22Rv1 (cell line): ENCODE measurements at regions not wholly inside any gene's neighbourhood (a gene's known extent, or its start where the extent isn't known, plus 50 kb on each side); places are given as distances from the start of the nearest gene placed in this dataset.

ENCODE experiments used
- H3K27ac ChIP-seq: fragments of 450-650 bp; 2 replicates; pipeline ENCODE4 v1.5.1; 2017
- ZFX ChIP-seq: fragments of 450-650 bp; IDR thresholded peaks from 2 replicates; pipeline ENCODE4 v1.6.1; 2017; ENCODE audit warnings: antibody characterized with exemption, borderline replicate concordance
- TF ChIP-seq, protein P1 (sequence below): fragments of 450-650 bp; IDR thresholded peaks from 2 replicates; pipeline ENCODE4 v1.5.1; 2017; ENCODE audit warnings: mild to moderate bottlenecking

DNA sequence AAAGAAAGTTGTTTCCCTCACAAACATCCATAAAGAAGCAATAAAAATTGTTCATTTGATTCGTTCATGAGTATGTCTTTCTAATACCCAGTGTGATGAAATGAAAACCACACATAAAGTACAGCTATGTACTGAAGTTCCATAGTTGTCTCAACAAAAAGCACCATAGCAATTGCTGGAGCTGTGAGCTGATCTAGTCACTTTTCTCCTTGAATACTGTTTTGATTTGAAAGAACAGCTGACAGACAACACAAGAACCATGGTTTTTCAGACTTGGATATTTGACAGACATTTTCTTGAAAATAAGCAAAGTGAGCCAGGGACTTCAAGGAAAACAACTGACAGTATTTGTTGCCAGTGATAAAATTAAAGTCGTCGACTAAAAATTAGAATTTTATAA lies 237.1 kb upstream of the PLD5 start:
- no peak for TF ChIP-seq ZFX
- no peak overlapping the region for H3K27ac ChIP-seq

DNA sequence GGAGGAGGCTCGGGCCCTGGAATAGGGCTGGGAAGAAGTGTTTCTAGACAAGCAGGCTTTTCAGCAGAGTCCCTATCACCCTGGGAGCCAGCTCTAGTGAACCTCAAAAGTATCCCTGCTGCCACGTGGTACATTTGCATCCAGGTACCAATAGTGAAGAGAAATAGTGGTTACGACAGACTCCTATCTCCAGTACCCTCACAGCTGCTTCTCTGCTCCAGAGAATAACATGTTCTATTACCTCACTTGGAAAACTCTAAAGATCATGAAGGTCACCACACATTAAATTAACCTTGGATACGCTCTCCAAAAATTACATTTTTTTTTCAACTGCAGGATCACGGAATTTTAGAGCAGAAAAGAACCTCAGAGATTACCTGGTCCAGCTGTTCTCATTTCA lies 230.4 kb upstream of the PLD5 start:
- H3K27ac ChIP-seq = no peak overlapping the region
- TF ChIP-seq, protein P1, sequence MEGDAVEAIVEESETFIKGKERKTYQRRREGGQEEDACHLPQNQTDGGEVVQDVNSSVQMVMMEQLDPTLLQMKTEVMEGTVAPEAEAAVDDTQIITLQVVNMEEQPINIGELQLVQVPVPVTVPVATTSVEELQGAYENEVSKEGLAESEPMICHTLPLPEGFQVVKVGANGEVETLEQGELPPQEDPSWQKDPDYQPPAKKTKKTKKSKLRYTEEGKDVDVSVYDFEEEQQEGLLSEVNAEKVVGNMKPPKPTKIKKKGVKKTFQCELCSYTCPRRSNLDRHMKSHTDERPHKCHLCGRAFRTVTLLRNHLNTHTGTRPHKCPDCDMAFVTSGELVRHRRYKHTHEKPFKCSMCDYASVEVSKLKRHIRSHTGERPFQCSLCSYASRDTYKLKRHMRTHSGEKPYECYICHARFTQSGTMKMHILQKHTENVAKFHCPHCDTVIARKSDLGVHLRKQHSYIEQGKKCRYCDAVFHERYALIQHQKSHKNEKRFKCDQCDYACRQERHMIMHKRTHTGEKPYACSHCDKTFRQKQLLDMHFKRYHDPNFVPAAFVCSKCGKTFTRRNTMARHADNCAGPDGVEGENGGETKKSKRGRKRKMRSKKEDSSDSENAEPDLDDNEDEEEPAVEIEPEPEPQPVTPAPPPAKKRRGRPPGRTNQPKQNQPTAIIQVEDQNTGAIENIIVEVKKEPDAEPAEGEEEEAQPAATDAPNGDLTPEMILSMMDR = no peak
- TF ChIP-seq ZFX = no peak

DNA sequence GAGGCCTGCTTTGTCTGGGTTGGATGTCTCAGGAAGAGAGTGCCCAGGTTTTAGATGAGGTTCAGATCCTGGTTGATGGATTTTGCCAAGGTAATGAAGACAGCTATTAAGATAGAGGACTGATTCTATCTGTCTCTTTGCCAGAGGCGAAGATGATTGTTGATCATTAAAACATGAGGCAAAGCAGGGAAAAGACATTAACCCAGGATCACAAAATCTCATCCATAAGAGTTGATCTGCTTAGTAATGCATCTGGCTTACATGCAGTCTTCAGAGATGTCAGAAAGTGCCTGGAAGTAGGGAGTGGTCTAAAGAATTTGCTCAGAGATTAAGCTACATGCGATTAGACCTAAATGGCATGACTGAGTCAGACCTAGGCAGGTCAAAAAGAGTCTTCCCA lies 229.6 kb upstream of the PLD5 start:
- no peak for TF ChIP-seq ZFX
- TF ChIP-seq, protein P1 = no peak
- H3K27ac ChIP-seq = no peak overlapping the region

DNA sequence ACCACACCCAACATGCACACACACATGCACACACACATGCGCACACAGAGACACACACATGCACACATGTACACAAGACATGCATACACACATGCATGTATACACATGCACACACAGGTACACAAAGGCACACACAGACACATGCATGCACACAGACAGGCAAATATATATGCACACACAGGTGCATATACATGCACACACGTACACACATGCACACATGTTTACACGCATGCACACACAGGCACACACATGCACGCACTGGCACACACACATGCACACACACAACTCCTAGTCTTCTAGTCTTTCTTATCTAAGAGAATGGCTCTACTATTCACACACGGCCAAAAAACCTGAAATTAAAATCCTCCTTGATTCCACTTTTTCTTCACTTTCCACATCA lies 222.7 kb upstream of the PLD5 start:
- TF ChIP-seq, protein P1 = no peak
- TF ChIP-seq ZFX = no peak
- no peak overlapping the region for H3K27ac ChIP-seq

DNA sequence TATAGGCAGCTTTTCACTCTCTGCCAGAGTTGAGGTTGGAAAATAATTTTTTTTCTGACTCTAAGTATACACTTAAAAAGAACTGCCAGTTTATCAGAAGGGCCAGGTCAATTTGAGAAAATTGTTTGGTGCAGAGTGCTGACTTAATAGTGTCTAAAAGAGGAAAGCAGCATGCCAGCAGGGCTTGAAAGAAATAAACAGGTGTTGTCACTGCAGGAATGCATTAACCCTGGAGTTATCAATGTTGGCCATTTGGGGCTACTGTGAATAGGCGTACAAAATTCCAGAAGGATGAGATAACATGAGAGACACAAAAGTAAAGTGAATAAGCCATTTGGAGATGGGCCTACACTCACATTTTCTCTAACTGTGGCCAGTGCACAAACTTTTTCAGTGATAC lies 220.6 kb upstream of the PLD5 start:
- no peak overlapping the region for H3K27ac ChIP-seq
- TF ChIP-seq, protein P1 = no peak
- no peak for TF ChIP-seq ZFX

DNA sequence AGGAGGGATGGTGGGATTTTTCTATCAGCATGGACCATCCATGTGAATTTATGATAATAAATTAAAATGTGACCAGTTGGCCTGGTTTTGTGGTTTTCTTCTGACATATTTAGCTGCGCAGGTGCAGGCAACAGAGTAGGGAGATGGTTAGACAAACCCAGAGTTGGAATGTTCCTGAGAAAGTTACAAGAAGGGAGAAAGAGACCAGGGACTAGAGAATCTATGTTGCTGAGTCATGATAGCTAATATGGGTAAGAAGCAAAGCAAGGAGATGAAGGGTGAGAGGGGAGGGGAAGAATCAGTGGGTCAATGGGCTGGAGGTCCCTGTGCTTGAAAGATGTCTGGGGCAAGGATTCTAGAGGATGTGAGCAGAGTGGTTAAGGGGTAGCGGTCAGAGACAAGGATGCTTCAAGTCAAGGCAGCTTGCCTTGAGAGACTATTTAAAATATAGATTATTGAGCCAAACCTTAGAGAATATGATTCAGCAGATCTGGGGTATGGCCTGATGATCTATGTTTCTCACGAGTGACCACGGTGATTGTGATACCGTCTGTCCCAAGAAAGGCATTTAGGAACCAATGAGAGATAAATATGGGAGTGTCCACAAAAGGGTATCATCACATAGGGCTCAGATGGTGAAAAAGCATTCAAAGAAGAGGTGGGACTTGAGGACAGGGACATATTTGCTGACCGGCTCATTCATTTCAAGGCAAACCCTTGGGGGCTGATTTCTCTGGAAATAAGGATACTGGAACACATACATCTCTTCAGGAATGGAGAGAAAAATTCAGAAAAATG lies 219.7 kb upstream of the PLD5 start:
- no peak for TF ChIP-seq ZFX
- TF ChIP-seq, protein P1 = no peak
- no peak overlapping the region for H3K27ac ChIP-seq

DNA sequence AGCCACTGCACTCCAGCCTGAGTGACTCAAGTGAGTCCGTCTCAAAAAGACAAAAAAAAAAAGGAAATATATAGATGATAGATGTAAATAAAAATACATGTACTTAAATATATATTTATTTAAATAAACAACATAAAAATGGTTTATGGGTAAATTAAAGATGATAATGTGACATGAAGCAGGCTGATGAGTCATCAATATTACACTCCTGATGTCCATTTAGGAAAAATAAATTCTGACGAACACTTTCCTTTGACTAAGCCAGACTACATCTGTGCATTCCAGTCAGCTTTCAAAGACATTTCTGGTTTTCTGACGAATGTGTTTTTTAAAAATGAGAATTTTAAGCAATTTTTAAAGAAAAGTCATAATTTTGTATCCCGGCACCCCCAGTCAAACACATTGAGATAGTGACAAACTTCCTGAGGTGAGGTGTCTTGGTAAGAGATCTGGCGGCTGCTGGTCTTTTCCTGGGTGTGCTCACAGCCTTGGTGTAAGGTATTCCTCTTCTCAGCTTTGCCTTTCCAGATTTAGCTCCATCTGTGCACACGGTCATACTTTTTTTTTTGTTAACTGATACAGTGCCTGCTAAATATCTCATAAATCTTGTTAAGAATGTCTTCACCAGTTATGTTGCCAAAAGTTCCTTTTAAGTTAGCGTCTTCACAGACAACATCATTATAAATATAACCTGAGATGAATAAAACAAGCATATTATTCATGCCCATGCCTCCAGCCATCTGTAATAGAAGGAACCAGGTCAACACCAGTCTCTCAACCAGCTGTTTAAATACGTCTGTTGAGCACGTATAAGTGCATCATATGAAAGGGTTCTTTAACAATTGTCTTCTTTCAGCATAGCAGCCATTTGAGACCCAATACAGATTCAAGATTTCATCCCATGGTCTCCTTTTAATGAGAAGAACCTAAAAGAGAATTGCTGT lies 214.5 kb upstream of the PLD5 start:
- TF ChIP-seq ZFX = no peak
- TF ChIP-seq, protein P1 = no peak
- no peak overlapping the region for H3K27ac ChIP-seq
